SJCRH30 (cell line): ENCODE measurements at regions not wholly inside any gene's neighbourhood (a gene's known extent, or its start where the extent isn't known, plus 50 kb on each side); places are given as distances from the start of the nearest gene placed in this dataset.
"Not testable (repeated sequence)": the region's sequence is repeated elsewhere in the genome, so short reads cannot be mapped to it uniquely, and the experiment has no call there.

Experiments
- DNase-seq, 2 experiments: peaks; one replicate each; pipeline ENCODE4 v3.0.0-alpha.2; 2015 to 2020
- H3K27ac ChIP-seq: fragments of 250-450 bp; sonication (Bioruptor Pico); 2 replicates; pipeline ENCODE4 v1.5.1; 2020; ENCODE audit warnings: mild to moderate bottlenecking, moderate library complexity
- H3K27me3 ChIP-seq: fragments of 250-450 bp; sonication (Bioruptor Pico); 2 replicates; pipeline ENCODE4 v1.5.1; 2020; ENCODE audit warnings: mild to moderate bottlenecking, moderate library complexity
- H3K36me3 ChIP-seq: fragments of 250-450 bp; sonication (Bioruptor Pico); 2 replicates; pipeline ENCODE4 v1.5.1; 2020; ENCODE audit warnings: mild to moderate bottlenecking, moderate library complexity
- H3K4me1 ChIP-seq: fragments of 250-450 bp; sonication (Bioruptor Pico); 2 replicates; pipeline ENCODE4 v1.5.1; 2020; ENCODE audit warnings: mild to moderate bottlenecking, moderate library complexity
- H3K4me3 ChIP-seq: fragments of 250-450 bp; sonication (Bioruptor Pico); 2 replicates; pipeline ENCODE4 v1.5.1; 2020; ENCODE audit warnings: mild to moderate bottlenecking, moderate library complexity
- H3K9me3 ChIP-seq: fragments of 250-450 bp; sonication (Bioruptor Pico); replicated peaks from 2 replicates; pipeline ENCODE4 v1.5.1; 2020; ENCODE audit warnings: mild to moderate bottlenecking, moderate library complexity

GRCh38 chr4:66307641-66308438 lies 637.6 kb upstream of the EPHA5 start:
- Histone ChIP-seq H3K27me3 (no peaks in the 10 kb centered on the region), H3K4me3 (no peak overlapping the region), H3K4me1 (no peaks in the 10 kb centered on the region), H3K9me3 (no peaks in the 10 kb centered on the region), H3K27ac (no peak overlapping the region), H3K36me3 (no peaks in the 10 kb centered on the region)
- DNase-seq = no peak

GRCh38 chr4:66300336-66300934 lies 630.1 kb upstream of the EPHA5 start:
- Histone ChIP-seq H3K36me3 (no peaks in the 10 kb centered on the region), H3K4me1 (no peaks in the 10 kb centered on the region), H3K4me3 (no peak overlapping the region), H3K27ac (no peak overlapping the region), H3K9me3 (no peaks in the 10 kb centered on the region), H3K27me3 (no peaks in the 10 kb centered on the region)
- DNase-seq = no peak

- no peak for DNase-seq
- Histone ChIP-seq H3K27me3 (no peaks in the 10 kb centered on the region), H3K27ac (no peak overlapping the region), H3K36me3 (no peaks in the 10 kb centered on the region), H3K4me1 (no peaks in the 10 kb centered on the region), H3K4me3 (no peak overlapping the region), H3K9me3 (no peaks in the 10 kb centered on the region)
Measured at GRCh38 chr4:66298569-66298968, 628.3 kb upstream of the EPHA5 start.

- peak in 1 of 2 experiments; percentile 34 for DNase-seq
- no peaks in the 10 kb centered on the region for H3K4me1 ChIP-seq
- H3K4me3 ChIP-seq = no peak overlapping the region
- no peaks in the 10 kb centered on the region for H3K36me3 ChIP-seq
- H3K27ac ChIP-seq = no peak overlapping the region
- no peaks in the 10 kb centered on the region for H3K9me3 ChIP-seq
- H3K27me3 ChIP-seq = no peaks in the 10 kb centered on the region
Measured at GRCh38 chr4:66297703-66298102, 627.4 kb upstream of the EPHA5 start.

GRCh38 chr4:66294638-66295037 lies 624.3 kb upstream of the EPHA5 start:
- Histone ChIP-seq H3K9me3 (no peaks in the 10 kb centered on the region), H3K27me3 (no peaks in the 10 kb centered on the region), H3K27ac (no peak overlapping the region), H3K4me3 (no peak overlapping the region), H3K4me1 (no peaks in the 10 kb centered on the region), H3K36me3 (no peaks in the 10 kb centered on the region)
- no peak for DNase-seq

- H3K27me3 ChIP-seq = no peaks in the 10 kb centered on the region
- H3K36me3 ChIP-seq = no peaks in the 10 kb centered on the region
- DNase-seq = no peak
- no peak overlapping the region for H3K4me3 ChIP-seq
- no peaks in the 10 kb centered on the region for H3K9me3 ChIP-seq
- H3K27ac ChIP-seq = no peak overlapping the region
- H3K4me1 ChIP-seq = no peaks in the 10 kb centered on the region
Measured at GRCh38 chr4:66284991-66285451, 614.7 kb upstream of the EPHA5 start.

GRCh38 chr4:66279084-66279483 lies 608.8 kb upstream of the EPHA5 start:
- no peaks in the 10 kb centered on the region for H3K9me3 ChIP-seq
- DNase-seq = no peak
- H3K27ac ChIP-seq = no peak overlapping the region
- H3K27me3 ChIP-seq = no peaks in the 10 kb centered on the region
- H3K4me3 ChIP-seq = no peak overlapping the region
- H3K4me1 ChIP-seq = no peaks in the 10 kb centered on the region
- no peaks in the 10 kb centered on the region for H3K36me3 ChIP-seq

GRCh38 chr4:66275411-66276038 lies 605.2 kb upstream of the EPHA5 start:
- DNase-seq = no peak
- Histone ChIP-seq H3K27me3 (no peaks in the 10 kb centered on the region), H3K27ac (no peak overlapping the region), H3K9me3 (no peaks in the 10 kb centered on the region), H3K4me3 (no peak overlapping the region), H3K36me3 (no peaks in the 10 kb centered on the region), H3K4me1 (no peaks in the 10 kb centered on the region)

- no peaks in the 10 kb centered on the region for H3K27me3 ChIP-seq
- no peak overlapping the region for H3K4me3 ChIP-seq
- H3K27ac ChIP-seq = no peak overlapping the region
- no peaks in the 10 kb centered on the region for H3K4me1 ChIP-seq
- H3K36me3 ChIP-seq = no peaks in the 10 kb centered on the region
- DNase-seq = no peak
- H3K9me3 ChIP-seq = no peaks in the 10 kb centered on the region
Measured at GRCh38 chr4:66273110-66273509, 602.8 kb upstream of the EPHA5 start.

- H3K9me3 ChIP-seq, H3K4me3 ChIP-seq, H3K4me1 ChIP-seq, H3K27ac ChIP-seq, H3K27me3 ChIP-seq, H3K36me3 ChIP-seq, DNase-seq: not testable (repeated sequence)
Measured at GRCh38 chr4:66270356-66270755, 600.1 kb upstream of the EPHA5 start.

- H3K27me3 ChIP-seq, H3K36me3 ChIP-seq, H3K4me3 ChIP-seq, H3K27ac ChIP-seq, DNase-seq, H3K9me3 ChIP-seq, H3K4me1 ChIP-seq: not testable (repeated sequence)
Measured at GRCh38 chr4:66266554-66266953, 596.3 kb upstream of the EPHA5 start.

GRCh38 chr4:66266035-66266434 lies 595.7 kb upstream of the EPHA5 start:
- Histone ChIP-seq H3K36me3 (no peaks in the 10 kb centered on the region), H3K9me3 (no peaks in the 10 kb centered on the region), H3K4me1 (no peaks in the 10 kb centered on the region; the same call in 1 of the 2 replicates), H3K4me3 (no peak overlapping the region), H3K27ac (no peak overlapping the region), H3K27me3 (no peaks in the 10 kb centered on the region)
- peak; percentile 53 to 67 for DNase-seq

GRCh38 chr4:66252291-66252690 lies 582.0 kb upstream of the EPHA5 start:
- DNase-seq = no peak
- H3K9me3 ChIP-seq = no peaks in the 10 kb centered on the region
- H3K4me3 ChIP-seq = no peak overlapping the region
- no peaks in the 10 kb centered on the region for H3K27me3 ChIP-seq
- H3K27ac ChIP-seq = no peak overlapping the region
- H3K4me1 ChIP-seq = no peaks in the 10 kb centered on the region
- H3K36me3 ChIP-seq = no peaks in the 10 kb centered on the region

GRCh38 chr4:66246643-66247042 lies 576.4 kb upstream of the EPHA5 start:
- Histone ChIP-seq H3K4me1 (no peaks in the 10 kb centered on the region), H3K27me3 (no peaks in the 10 kb centered on the region), H3K4me3 (no peak overlapping the region)

GRCh38 chr4:66235876-66236275 lies 565.6 kb upstream of the EPHA5 start:
- Histone ChIP-seq H3K4me1 (no peaks in the 10 kb centered on the region), H3K27me3 (no peaks in the 10 kb centered on the region), H3K27ac (no peak overlapping the region), H3K36me3 (no peaks in the 10 kb centered on the region), H3K9me3 (0 out of 2 replicates have a peak, but pooled peaks cover 3% of the 10 kb centered on the region), H3K4me3 (no peak overlapping the region)
- DNase-seq = no peak

More at GRCh38 chr4:66246643-66247042, 576.4 kb upstream of the EPHA5 start:
- Histone ChIP-seq H3K36me3 (no peaks in the 10 kb centered on the region), H3K27ac (no peak overlapping the region), H3K9me3 (no peaks in the 10 kb centered on the region)
- DNase-seq = no peak
